ENCODE measurements at regions not wholly inside any gene's neighbourhood (a gene's known extent, or its start where the extent isn't known, plus 50 kb on each side); places are given as distances from the start of the nearest gene placed in this dataset.

GRCh38 chr11:87596176-87596575, 558.4 kb downstream of the TMEM135 start:
- TF ChIP-seq EZH2 (IDR thresholded peaks at IDR 0.05), result no peak
- TF ChIP-seq POLR2AphosphoS5 (IDR thresholded peaks at IDR 0.05; ENCODE audit: borderline replicate concordance, low read depth, low read length), result no peak
